ENCODE measurements at regions not wholly inside any gene's neighbourhood (a gene's known extent, or its start where the extent isn't known, plus 50 kb on each side); places are given as distances from the start of the nearest gene placed in this dataset.
"Not testable (repeated sequence)": the region's sequence is repeated elsewhere in the genome, so short reads cannot be mapped to it uniquely, and the experiment has no call there.

GRCh38 chr5:106258591-106259125, 1412.1 kb downstream of the EFNA5 start:
- TF ChIP-seq, protein P1, sequence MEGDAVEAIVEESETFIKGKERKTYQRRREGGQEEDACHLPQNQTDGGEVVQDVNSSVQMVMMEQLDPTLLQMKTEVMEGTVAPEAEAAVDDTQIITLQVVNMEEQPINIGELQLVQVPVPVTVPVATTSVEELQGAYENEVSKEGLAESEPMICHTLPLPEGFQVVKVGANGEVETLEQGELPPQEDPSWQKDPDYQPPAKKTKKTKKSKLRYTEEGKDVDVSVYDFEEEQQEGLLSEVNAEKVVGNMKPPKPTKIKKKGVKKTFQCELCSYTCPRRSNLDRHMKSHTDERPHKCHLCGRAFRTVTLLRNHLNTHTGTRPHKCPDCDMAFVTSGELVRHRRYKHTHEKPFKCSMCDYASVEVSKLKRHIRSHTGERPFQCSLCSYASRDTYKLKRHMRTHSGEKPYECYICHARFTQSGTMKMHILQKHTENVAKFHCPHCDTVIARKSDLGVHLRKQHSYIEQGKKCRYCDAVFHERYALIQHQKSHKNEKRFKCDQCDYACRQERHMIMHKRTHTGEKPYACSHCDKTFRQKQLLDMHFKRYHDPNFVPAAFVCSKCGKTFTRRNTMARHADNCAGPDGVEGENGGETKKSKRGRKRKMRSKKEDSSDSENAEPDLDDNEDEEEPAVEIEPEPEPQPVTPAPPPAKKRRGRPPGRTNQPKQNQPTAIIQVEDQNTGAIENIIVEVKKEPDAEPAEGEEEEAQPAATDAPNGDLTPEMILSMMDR (IDR thresholded peaks at IDR 0.05; ENCODE audit: low read depth, low read length), result no peak
- Histone ChIP-seq H3K27me3 (ENCODE audit: control insufficient read depth, insufficient read depth, low read length) (no peaks in the 10 kb centered on the region), H3K4me3 (ENCODE audit: low read depth, low read length) (no peak overlapping the region), H3K27ac (ENCODE audit: low read depth, low read length) (no peak overlapping the region), H3K9me3 (ENCODE audit: control insufficient read depth, insufficient read depth, low read length) (no peaks in the 10 kb centered on the region)
- POLR2A ChIA-PET, result no interaction called here
- DNase-seq (ENCODE audit: low read depth, low spot score), result no peak
- CTCF ChIA-PET, result no interaction called here

- TF ChIP-seq, protein P1 (IDR thresholded peaks at IDR 0.05; ENCODE audit: low read depth, low read length), result no peak
- no peaks in the 10 kb centered on the region for H3K27me3 ChIP-seq (ENCODE audit: control insufficient read depth, insufficient read depth, low read length)
- POLR2A ChIA-PET, result no interaction called here
- CTCF ChIA-PET, result no interaction called here
- DNase-seq (ENCODE audit: low read depth, low spot score), result no peak
- H3K9me3 ChIP-seq (ENCODE audit: control insufficient read depth, insufficient read depth, low read length), result no peaks in the 10 kb centered on the region
- no peak overlapping the region for H3K4me3 ChIP-seq (ENCODE audit: low read depth, low read length)
- no peak overlapping the region for H3K27ac ChIP-seq (ENCODE audit: low read depth, low read length)
These were observed 1416.0 kb downstream of the EFNA5 start for GRCh38 chr5:106254784-106255183.

GRCh38 chr5:106246044-106246745, 1424.5 kb downstream of the EFNA5 start:
- H3K27ac ChIP-seq (ENCODE audit: low read depth, low read length); H3K4me3 ChIP-seq (ENCODE audit: low read depth, low read length); CTCF ChIA-PET; DNase-seq (ENCODE audit: low read depth, low spot score); POLR2A ChIA-PET; H3K9me3 ChIP-seq (ENCODE audit: control insufficient read depth, insufficient read depth, low read length); H3K27me3 ChIP-seq (ENCODE audit: control insufficient read depth, insufficient read depth, low read length): not testable (repeated sequence)

DNA sequence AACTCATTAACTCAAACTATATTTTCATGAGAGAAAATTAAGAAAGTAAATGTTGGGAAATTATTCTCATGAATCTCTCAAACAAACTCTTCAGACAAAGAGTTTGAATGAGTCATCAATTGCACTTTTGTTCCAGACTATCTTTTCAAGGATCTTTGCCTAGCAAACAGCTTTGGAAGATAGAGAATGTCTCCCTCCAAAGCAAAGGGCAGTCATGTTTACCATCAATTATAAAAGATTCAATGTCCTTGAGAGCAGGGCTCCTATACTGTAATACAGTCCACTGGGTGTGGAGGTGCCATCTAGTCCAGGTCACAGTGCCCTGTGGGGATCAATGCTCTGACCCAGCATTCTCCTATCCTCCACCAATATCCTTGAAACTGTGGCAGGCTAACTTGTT, 1429.3 kb downstream of the EFNA5 start:
- Histone ChIP-seq H3K27ac (ENCODE audit: low read depth, low read length) (no peak overlapping the region), H3K9me3 (ENCODE audit: control insufficient read depth, insufficient read depth, low read length) (peaks cover 5% of the 10 kb centered on the region; the same call in 1 of the 2 replicates), H3K4me3 (ENCODE audit: low read depth, low read length) (no peak overlapping the region), H3K27me3 (ENCODE audit: control insufficient read depth, insufficient read depth, low read length) (no peaks in the 10 kb centered on the region)
- CTCF ChIA-PET, result no interaction called here
- no peak for DNase-seq (ENCODE audit: low read depth, low spot score)
- POLR2A ChIA-PET, result no interaction called here
- TF ChIP-seq, protein P1 (IDR thresholded peaks at IDR 0.05; ENCODE audit: low read depth, low read length), result no peak

GRCh38 chr5:106205916-106206571, 1464.7 kb downstream of the EFNA5 start:
- Histone ChIP-seq H3K9me3 (ENCODE audit: control insufficient read depth, insufficient read depth, low read length) (peaks cover 7% of the 10 kb centered on the region; the same call in 1 of the 2 replicates), H3K27me3 (ENCODE audit: control insufficient read depth, insufficient read depth, low read length) (no peaks in the 10 kb centered on the region), H3K4me3 (ENCODE audit: low read depth, low read length) (no peak overlapping the region), H3K27ac (ENCODE audit: low read depth, low read length) (no peak overlapping the region)
- ChIA-PET CTCF (no interaction called here), POLR2A (no interaction called here)
- TF ChIP-seq, protein P1 (IDR thresholded peaks at IDR 0.05; ENCODE audit: low read depth, low read length), result no peak
- no peak for DNase-seq (ENCODE audit: low read depth, low spot score)
